ENCODE measurements at regions not wholly inside any gene's neighbourhood (a gene's known extent, or its start where the extent isn't known, plus 50 kb on each side); places are given as distances from the start of the nearest gene placed in this dataset.

DNA sequence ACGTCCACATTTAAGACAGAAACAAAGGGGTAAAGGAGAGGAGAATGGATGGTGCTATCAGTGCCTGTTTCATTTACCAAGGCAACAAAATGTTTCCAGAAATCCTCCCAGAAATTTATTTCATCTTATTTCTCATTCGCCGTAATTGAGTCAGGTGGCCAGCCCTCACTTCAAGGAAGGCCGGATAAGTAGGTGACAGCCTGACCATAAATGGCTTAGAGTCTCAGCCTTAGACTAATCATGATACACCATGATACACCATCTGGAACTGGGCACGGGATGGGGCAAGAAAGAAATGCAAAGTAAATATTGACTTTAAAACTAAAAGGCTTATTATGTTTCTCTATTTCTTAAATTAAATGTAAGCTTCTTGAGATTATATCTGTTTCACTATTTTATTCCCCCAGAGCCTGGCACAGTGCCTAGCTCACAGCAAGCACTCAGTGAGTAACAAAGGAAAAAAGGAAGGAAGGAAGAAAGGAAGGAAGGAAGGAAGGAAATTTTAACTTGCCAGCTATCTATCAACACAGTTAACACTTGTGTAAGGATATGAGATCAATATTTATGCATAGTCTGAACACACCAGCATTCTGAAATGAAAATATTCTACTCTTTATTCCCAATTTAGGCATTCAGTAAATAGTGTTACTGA is 106.1 kb upstream of the FSCB start:
- no peak overlapping the region for H3K9ac ChIP-seq
- H3K4me2 ChIP-seq (ENCODE audit: low read length): no peak overlapping the region
- H3K4me3 ChIP-seq (ENCODE audit: low read depth, low read length): no peak overlapping the region
- no peaks in the 10 kb centered on the region for H3K9me3 ChIP-seq (ENCODE audit: control insufficient read depth, low read length)
- no peaks in the 10 kb centered on the region for H3K79me2 ChIP-seq
- TF ChIP-seq, protein P1, sequence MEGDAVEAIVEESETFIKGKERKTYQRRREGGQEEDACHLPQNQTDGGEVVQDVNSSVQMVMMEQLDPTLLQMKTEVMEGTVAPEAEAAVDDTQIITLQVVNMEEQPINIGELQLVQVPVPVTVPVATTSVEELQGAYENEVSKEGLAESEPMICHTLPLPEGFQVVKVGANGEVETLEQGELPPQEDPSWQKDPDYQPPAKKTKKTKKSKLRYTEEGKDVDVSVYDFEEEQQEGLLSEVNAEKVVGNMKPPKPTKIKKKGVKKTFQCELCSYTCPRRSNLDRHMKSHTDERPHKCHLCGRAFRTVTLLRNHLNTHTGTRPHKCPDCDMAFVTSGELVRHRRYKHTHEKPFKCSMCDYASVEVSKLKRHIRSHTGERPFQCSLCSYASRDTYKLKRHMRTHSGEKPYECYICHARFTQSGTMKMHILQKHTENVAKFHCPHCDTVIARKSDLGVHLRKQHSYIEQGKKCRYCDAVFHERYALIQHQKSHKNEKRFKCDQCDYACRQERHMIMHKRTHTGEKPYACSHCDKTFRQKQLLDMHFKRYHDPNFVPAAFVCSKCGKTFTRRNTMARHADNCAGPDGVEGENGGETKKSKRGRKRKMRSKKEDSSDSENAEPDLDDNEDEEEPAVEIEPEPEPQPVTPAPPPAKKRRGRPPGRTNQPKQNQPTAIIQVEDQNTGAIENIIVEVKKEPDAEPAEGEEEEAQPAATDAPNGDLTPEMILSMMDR (IDR thresholded peaks at IDR 0.05): no peak
- H3K36me3 ChIP-seq (ENCODE audit: control insufficient read depth, insufficient read depth, low read length): no peaks in the 10 kb centered on the region
- H3K4me1 ChIP-seq: no peaks in the 10 kb centered on the region
- H2AFZ ChIP-seq: no peak overlapping the region
- no peak overlapping the region for H3K27ac ChIP-seq
- no peaks in the 10 kb centered on the region for H3K27me3 ChIP-seq (ENCODE audit: control insufficient read depth, insufficient read depth, low read length)

DNA sequence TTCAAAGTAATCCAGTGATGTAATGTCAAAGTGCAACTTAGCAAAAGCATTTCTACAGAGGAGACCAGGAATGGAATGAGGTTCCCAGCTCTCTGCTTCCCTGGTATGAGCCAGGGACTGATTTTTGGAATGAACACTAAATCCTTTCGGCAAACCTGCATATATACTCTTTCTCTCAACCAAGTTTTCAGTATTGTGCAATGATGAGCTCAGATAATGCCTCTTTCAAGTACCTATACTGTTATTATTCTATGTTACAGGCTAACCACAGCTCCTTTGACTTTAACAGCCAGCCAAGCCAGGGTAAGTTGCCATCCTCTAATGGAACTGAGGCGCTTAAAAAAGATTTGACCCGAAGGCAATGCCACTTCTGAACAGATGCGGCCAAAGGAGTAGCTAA is 104.9 kb upstream of the FSCB start:
- no peak overlapping the region for H2AFZ ChIP-seq
- TF ChIP-seq, protein P1 (IDR thresholded peaks at IDR 0.05): no peak
- H3K4me1 ChIP-seq: no peaks in the 10 kb centered on the region
- H3K9ac ChIP-seq: no peak overlapping the region
- H3K27me3 ChIP-seq (ENCODE audit: control insufficient read depth, insufficient read depth, low read length): no peaks in the 10 kb centered on the region
- H3K9me3 ChIP-seq (ENCODE audit: control insufficient read depth, low read length): no peaks in the 10 kb centered on the region
- H3K4me2 ChIP-seq (ENCODE audit: low read length): no peak overlapping the region
- no peak overlapping the region for H3K4me3 ChIP-seq (ENCODE audit: low read depth, low read length)
- H3K36me3 ChIP-seq (ENCODE audit: control insufficient read depth, insufficient read depth, low read length): no peaks in the 10 kb centered on the region
- H3K79me2 ChIP-seq: no peaks in the 10 kb centered on the region
- H3K27ac ChIP-seq: no peak overlapping the region

DNA sequence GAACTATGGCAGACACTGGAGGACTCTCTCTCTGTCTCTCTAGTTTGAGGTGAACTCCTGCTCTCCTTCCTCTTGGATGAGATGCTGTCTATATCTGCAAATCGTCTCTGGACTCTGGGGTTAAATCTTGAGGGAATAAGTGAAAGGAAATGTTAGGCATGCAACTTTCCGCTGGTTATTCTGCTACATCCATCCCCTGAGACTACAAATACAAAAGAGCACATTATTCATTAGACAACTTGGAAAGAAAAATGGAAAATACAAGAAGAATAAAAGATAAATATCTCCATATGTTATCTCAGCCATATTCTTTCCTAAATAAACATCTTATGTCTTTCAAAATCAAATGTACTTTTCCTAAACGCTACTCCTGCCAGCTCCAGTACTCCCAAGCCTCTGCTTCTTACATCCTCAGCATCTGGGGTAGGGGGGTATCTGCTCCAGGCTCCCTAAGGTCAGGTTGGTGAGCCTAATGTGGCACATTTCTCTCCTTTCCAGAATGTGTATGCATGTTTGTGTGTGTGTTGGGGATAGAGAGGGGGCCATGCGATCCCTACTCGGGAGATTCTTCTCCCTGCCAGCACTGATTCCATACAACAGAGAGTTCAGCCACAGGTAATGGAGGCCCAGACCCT is 102.9 kb upstream of the FSCB start:
- H3K27ac ChIP-seq: no peak overlapping the region
- H3K27me3 ChIP-seq (ENCODE audit: control insufficient read depth, insufficient read depth, low read length): no peaks in the 10 kb centered on the region

DNA sequence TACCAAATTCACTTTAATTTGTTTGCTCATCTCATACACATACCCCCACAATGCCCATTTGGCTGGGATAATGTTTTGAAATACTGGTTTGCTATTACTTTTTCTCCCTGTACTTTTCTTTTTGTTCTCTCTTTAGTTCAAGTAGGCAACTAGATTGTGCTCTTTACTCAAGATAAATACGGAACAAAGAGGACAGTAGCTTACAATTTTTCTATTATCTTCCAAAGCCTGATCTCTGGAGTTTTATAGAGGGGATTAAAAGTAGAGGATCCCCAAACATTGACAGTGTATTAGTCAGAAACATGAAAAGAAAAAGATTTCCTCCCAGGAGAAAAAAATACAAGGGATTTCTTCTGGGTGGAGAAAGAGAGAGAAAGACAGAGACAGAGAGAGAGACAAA is 102.1 kb upstream of the FSCB start:
- TF ChIP-seq, protein P1 (IDR thresholded peaks at IDR 0.05): no peak
- Histone ChIP-seq H3K36me3 (ENCODE audit: control insufficient read depth, insufficient read depth, low read length) (no peaks in the 10 kb centered on the region), H3K27ac (no peak overlapping the region)

More for the DNA sequence above, 102.9 kb upstream of the FSCB start:
- no peak overlapping the region for H3K4me2 ChIP-seq (ENCODE audit: low read length)
- no peaks in the 10 kb centered on the region for H3K79me2 ChIP-seq
- H3K36me3 ChIP-seq (ENCODE audit: control insufficient read depth, insufficient read depth, low read length): no peaks in the 10 kb centered on the region
- TF ChIP-seq, protein P1 (IDR thresholded peaks at IDR 0.05): no peak
- H3K9ac ChIP-seq: no peak overlapping the region
- no peak overlapping the region for H2AFZ ChIP-seq
- H3K9me3 ChIP-seq (ENCODE audit: control insufficient read depth, low read length): no peaks in the 10 kb centered on the region
- no peak overlapping the region for H3K4me3 ChIP-seq (ENCODE audit: low read depth, low read length)
- no peaks in the 10 kb centered on the region for H3K4me1 ChIP-seq

DNA sequence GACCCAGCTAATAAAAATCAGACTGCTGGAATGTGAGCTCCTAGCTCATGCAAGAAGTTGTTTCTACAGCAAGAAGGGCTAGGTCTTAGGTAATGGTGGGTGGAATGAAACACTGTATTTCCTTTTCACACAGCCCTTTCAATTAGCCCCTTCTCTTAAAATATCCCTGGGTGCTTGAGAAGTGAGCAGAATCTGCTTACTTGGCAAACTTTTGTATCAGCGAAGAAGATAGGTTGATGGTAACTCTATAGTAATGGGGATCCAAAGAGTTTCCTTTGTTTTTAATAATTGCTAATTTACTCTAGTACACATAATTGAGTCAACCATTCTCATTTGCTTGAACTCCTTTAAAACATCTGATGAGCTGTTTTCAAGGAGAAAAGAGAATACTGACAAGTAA is 100.6 kb upstream of the FSCB start:
- Histone ChIP-seq H3K9ac (no peak overlapping the region), H3K36me3 (ENCODE audit: control insufficient read depth, insufficient read depth, low read length) (no peaks in the 10 kb centered on the region), H3K27ac (no peak overlapping the region), H3K4me1 (no peaks in the 10 kb centered on the region), H3K9me3 (ENCODE audit: control insufficient read depth, low read length) (no peaks in the 10 kb centered on the region), H2AFZ (no peak overlapping the region), H3K4me3 (ENCODE audit: low read depth, low read length) (no peak overlapping the region), H3K79me2 (no peaks in the 10 kb centered on the region), H3K27me3 (ENCODE audit: control insufficient read depth, insufficient read depth, low read length) (no peaks in the 10 kb centered on the region), H3K4me2 (ENCODE audit: low read length) (no peak overlapping the region)
- TF ChIP-seq, protein P1 (IDR thresholded peaks at IDR 0.05): no peak

More for the DNA sequence above, 102.1 kb upstream of the FSCB start:
- Histone ChIP-seq H3K79me2 (no peaks in the 10 kb centered on the region), H3K9ac (no peak overlapping the region), H2AFZ (no peak overlapping the region), H3K4me1 (no peaks in the 10 kb centered on the region), H3K9me3 (ENCODE audit: control insufficient read depth, low read length) (no peaks in the 10 kb centered on the region), H3K27me3 (ENCODE audit: control insufficient read depth, insufficient read depth, low read length) (no peaks in the 10 kb centered on the region), H3K4me2 (ENCODE audit: low read length) (no peak overlapping the region), H3K4me3 (ENCODE audit: low read depth, low read length) (no peak overlapping the region)
